Upper lobe of left lung (tissue), 4 donors: ENCODE measurements at regions not wholly inside any gene's neighbourhood (a gene's known extent, or its start where the extent isn't known, plus 50 kb on each side); places are given as distances from the start of the nearest gene placed in this dataset.

Experiments used
- CTCF ChIP-seq, 6 experiments: fragments of 450-650 bp in 4 of 6; fragments of 200-600 bp in 2 of 6; sonication (generic) in 2 of 6; IDR thresholded peaks; one replicate each; pipeline ENCODE4 v1.5.1; 2016 to 2019; ENCODE audit warnings: antibody characterized with exemption in 6 of 6
- POLR2A ChIP-seq, 4 donors: fragments of 450-650 bp; IDR thresholded peaks; one replicate each; pipeline ENCODE4 v1.5.1; 2016 to 2017; ENCODE audit warnings: antibody characterized with exemption in 4 of 4, mild to moderate bottlenecking in 2 of 4

- TF ChIP-seq CTCF (IDR thresholded peaks at IDR 0.05) = no peak
- TF ChIP-seq POLR2A (IDR thresholded peaks at IDR 0.05) = no peak
These were observed 227.3 kb upstream of the DAB2 start for GRCh38 chr5:39652036-39652435.
